H1 (cell line): ENCODE measurements at regions not wholly inside any gene's neighbourhood (a gene's known extent, or its start where the extent isn't known, plus 50 kb on each side); places are given as distances from the start of the nearest gene placed in this dataset.
A peak's percentile ranks its signal among the peaks of the same experiment; 100 is the strongest.

ENCODE experiments used
- CTCF ChIA-PET: fragments of 300-600 bp; sonication (Branson Sonifier 250); formaldehyde crosslinking; loops from one replicate; lab custom pipeline; 2021; ENCODE audit not compliant: partially characterized antibody; lab: Charles Lee
- POLR2A ChIA-PET: fragments of 300-600 bp; sonication (Branson Sonifier 250); formaldehyde crosslinking; loops from one replicate; lab custom pipeline; 2021; ENCODE audit warnings: inconsistent platforms; ENCODE audit not compliant: partially characterized antibody; lab: Charles Lee
- DNase-seq, 2 experiments: peaks; one replicate each; pipeline versions ENCODE4 v3.0.0 to v3.0.0-alpha.2; 2010 to 2022; ENCODE audit warnings: low spot score in 2 of 2, low read depth in 1 of 2, mixed read lengths in 1 of 2
- FAIRE-seq: peaks from 2 replicates; lab custom pipeline; 2011; peaks lifted over from hg19 to GRCh38; lab: Jason Lieb, UNC
- H2AFZ ChIP-seq: 2 replicates; pipeline ENCODE4 v1.8.1; 2012; ENCODE audit warnings: low read length, inconsistent platforms
- H2AK5ac ChIP-seq: 2 replicates; pipeline ENCODE4 v1.6.1; 2013; ENCODE audit warnings: low read depth, low read length
- H2BK120ac ChIP-seq: replicated peaks from 2 replicates; pipeline ENCODE3; 2013; ENCODE audit warnings: low read depth, low read length, inconsistent platforms
- H2BK12ac ChIP-seq: 2 replicates; pipeline ENCODE4 v1.6.1; 2013; ENCODE audit warnings: low read depth, low read length
- H2BK15ac ChIP-seq: 2 replicates; pipeline ENCODE4 v1.6.1; 2013; ENCODE audit warnings: low read length
- H2BK20ac ChIP-seq: 2 replicates; pipeline ENCODE4 v1.6.1; 2013; ENCODE audit warnings: low read length
- H2BK5ac ChIP-seq: 2 replicates; pipeline ENCODE4 v1.6.1; 2013; ENCODE audit warnings: low read depth, low read length
- H3K14ac ChIP-seq: 2 replicates; pipeline ENCODE4 v1.6.1; 2013; ENCODE audit warnings: inconsistent platforms; ENCODE audit not compliant: insufficient read length
- H3K18ac ChIP-seq: 2 replicates; pipeline ENCODE4 v1.6.1; 2013; ENCODE audit warnings: low read length; ENCODE audit errors: extremely low read depth
- H3K23ac ChIP-seq: 2 replicates; pipeline ENCODE4 v1.6.1; 2013; ENCODE audit warnings: inconsistent platforms; ENCODE audit not compliant: insufficient read length
- H3K23me2 ChIP-seq: 2 replicates; pipeline ENCODE4 v1.6.1; 2013; ENCODE audit warnings: low read depth, low read length
- H3K27ac ChIP-seq: 2 replicates; pipeline ENCODE4 v1.6.1; 2011; ENCODE audit warnings: low read depth, low read length, inconsistent platforms
- H3K27me3 ChIP-seq, 4 experiments: replicated peaks in 1 of 4; 1 replicate in 1 of 4; 2 replicates in 3 of 4; pipeline versions ENCODE4 v1.6.1 to v1.8.1; 2011 to 2013; ENCODE audit warnings: low read length in 3 of 4, mild to moderate bottlenecking in 3 of 4, inconsistent platforms in 2 of 4, mixed read lengths in 2 of 4, moderate library complexity in 1 of 4; ENCODE audit not compliant: control insufficient read depth in 3 of 4, insufficient read depth in 3 of 4; ENCODE audit errors: extremely low read depth in 1 of 4
- H3K36me3 ChIP-seq, 4 experiments: 2 replicates each; pipeline versions ENCODE4 v1.6.1 to v1.8.1; 2011 to 2013; ENCODE audit warnings: mild to moderate bottlenecking in 4 of 4, low read length in 3 of 4, moderate library complexity in 2 of 4, control low read depth in 1 of 4, inconsistent platforms in 1 of 4; ENCODE audit not compliant: insufficient read depth in 4 of 4, control insufficient read depth in 2 of 4
- H3K4ac ChIP-seq: replicated peaks from 2 replicates; pipeline ENCODE3; 2013; ENCODE audit warnings: low read length, low read depth, mixed read lengths, inconsistent platforms; ENCODE audit not compliant: insufficient read length
- H3K4me1 ChIP-seq, 4 experiments: replicated peaks in 1 of 4; 1 replicate in 1 of 4; 2 replicates in 3 of 4; pipeline versions ENCODE4 v1.6.1 to v1.8.1; 2011 to 2013; ENCODE audit warnings: low read length in 3 of 4, inconsistent platforms in 2 of 4, mixed read lengths in 1 of 4; ENCODE audit not compliant: insufficient read depth in 4 of 4, control insufficient read depth in 3 of 4
- H3K4me2 ChIP-seq, 2 experiments: 2 replicates each; pipeline versions ENCODE4 v1.6.1 to v1.8.1; 2011 to 2013; ENCODE audit warnings: low read depth in 2 of 2, low read length in 2 of 2, control low read depth in 1 of 2, inconsistent platforms in 1 of 2, mild to moderate bottlenecking in 1 of 2; ENCODE audit not compliant: insufficient read depth in 1 of 2
- H3K4me3 ChIP-seq, 4 experiments: fragments of 200-600, 300-600 bp in 1 of 4; sonication (generic), shearing (Covaris generic), sonication (Bioruptor Twin) in 1 of 4; 2 replicates each; pipeline versions ENCODE4 v1.5.1 to v1.8.1; 2011 to 2016; ENCODE audit warnings: low read length in 4 of 4, low read depth in 3 of 4, control low read depth in 2 of 4, inconsistent platforms in 2 of 4, mild to moderate bottlenecking in 2 of 4, mixed read lengths in 1 of 4, moderate library complexity in 1 of 4; ENCODE audit not compliant: insufficient read depth in 2 of 4; ENCODE audit errors: extremely low read depth in 1 of 4
- H3K56ac ChIP-seq: replicated peaks from 2 replicates; pipeline ENCODE3; 2013; ENCODE audit warnings: low read depth, mild to moderate bottlenecking, mixed read lengths, low read length, inconsistent platforms; ENCODE audit not compliant: insufficient read length
- H3K79me1 ChIP-seq: 2 replicates; pipeline ENCODE4 v1.6.1; 2013; ENCODE audit warnings: low read depth, low read length, control low read depth
- H3K79me2 ChIP-seq, 2 experiments: 2 replicates each; pipeline versions ENCODE4 v1.6.1 to v1.8.1; 2012 to 2013; ENCODE audit warnings: low read length in 2 of 2, mild to moderate bottlenecking in 2 of 2, inconsistent platforms in 1 of 2; ENCODE audit not compliant: insufficient read depth in 2 of 2, control insufficient read depth in 1 of 2
- H3K9ac ChIP-seq, 4 experiments: replicated peaks in 1 of 4; 1 replicate in 1 of 4; 2 replicates in 3 of 4; pipeline versions ENCODE4 v1.6.1 to v1.8.1; 2011 to 2013; ENCODE audit warnings: low read depth in 3 of 4, low read length in 3 of 4, control low read depth in 2 of 4, mild to moderate bottlenecking in 2 of 4, moderate library complexity in 2 of 4, inconsistent platforms in 1 of 4; ENCODE audit errors: extremely low read depth in 1 of 4
- H3K9me3 ChIP-seq, 2 experiments: 2 replicates each; pipeline versions ENCODE4 v1.6.1 to v1.8.1; 2012 to 2013; ENCODE audit warnings: mild to moderate bottlenecking in 2 of 2, moderate library complexity in 2 of 2, control low read depth in 1 of 2, inconsistent platforms in 1 of 2, low read depth in 1 of 2, low read length in 1 of 2, mixed read lengths in 1 of 2; ENCODE audit not compliant: insufficient read depth in 2 of 2
- H4K20me1 ChIP-seq, 2 experiments: replicated peaks in 1 of 2; 2 replicates each; pipeline versions ENCODE3 to v1.8.1; 2011 to 2013; ENCODE audit warnings: inconsistent platforms in 2 of 2, low read length in 2 of 2, mild to moderate bottlenecking in 1 of 2; ENCODE audit not compliant: insufficient read depth in 2 of 2, control insufficient read depth in 1 of 2
- H4K5ac ChIP-seq: 2 replicates; pipeline ENCODE4 v1.6.1; 2013; ENCODE audit warnings: low read length, low read depth, mixed read lengths, inconsistent platforms; ENCODE audit not compliant: insufficient read length
- H4K8ac ChIP-seq: 2 replicates; pipeline ENCODE4 v1.8.0; 2013; ENCODE audit warnings: mild to moderate bottlenecking, moderate library complexity, low read length, inconsistent platforms; ENCODE audit not compliant: insufficient read depth; ENCODE audit errors: extremely low read depth
- H4K91ac ChIP-seq: replicated peaks from 2 replicates; pipeline ENCODE3; 2013; ENCODE audit warnings: low read length, mixed read lengths, inconsistent platforms; ENCODE audit not compliant: insufficient read length
- CHD2 ChIP-seq: IDR thresholded peaks from 2 replicates; pipeline ENCODE4 v1.6.1; 2012; ENCODE audit warnings: low read length, improper control_type of control experiment
- EGR1 ChIP-seq: IDR thresholded peaks from 2 replicates; pipeline ENCODE4 v1.6.1; 2011; ENCODE audit warnings: low read depth, low read length, borderline replicate concordance
- KDM1A ChIP-seq: fragments of 200-600, 300-600 bp; sonication (generic); IDR thresholded peaks from 2 replicates; pipeline ENCODE4 v1.7.1; 2016; ENCODE audit warnings: mild to moderate bottlenecking, low read length, borderline replicate concordance
- KDM5A ChIP-seq: fragments of 200-600 bp; IDR thresholded peaks from 2 replicates; pipeline ENCODE4 v1.7.1; 2012; ENCODE audit warnings: mild to moderate bottlenecking, low read length, inconsistent platforms, mixed read lengths
- NANOG ChIP-seq: IDR thresholded peaks from 2 replicates; pipeline ENCODE4 v1.6.1; 2011; ENCODE audit warnings: low read length, low read depth, mild to moderate bottlenecking, inconsistent platforms; ENCODE audit not compliant: insufficient read depth, poor library complexity, severe bottlenecking
- PHF8 ChIP-seq: fragments of 200-600 bp; sonication (generic); conservative IDR thresholded peaks from 2 replicates; pipeline ENCODE4 v1.7.1; 2012; ENCODE audit warnings: low read depth, mild to moderate bottlenecking, inconsistent platforms, low read length, moderate library complexity
- RAD21 ChIP-seq, 2 experiments: IDR thresholded peaks in 1 of 2; conservative IDR thresholded peaks in 1 of 2; 2 replicates each; pipeline ENCODE4 v1.6.1; 2011; ENCODE audit warnings: low read depth in 2 of 2, low read length in 2 of 2, improper control_type of control experiment in 1 of 2, inconsistent platforms in 1 of 2, mild to moderate bottlenecking in 1 of 2, moderate library complexity in 1 of 2
- SP4 ChIP-seq: IDR thresholded peaks from 2 replicates; pipeline ENCODE4 v1.6.1; 2012; ENCODE audit warnings: low read length, inconsistent platforms
- SUZ12 ChIP-seq: fragments of 200-600 bp; sonication (generic); IDR thresholded peaks from 2 replicates; pipeline ENCODE4 v1.6.1; 2012; ENCODE audit warnings: mild to moderate bottlenecking, inconsistent platforms, low read length, moderate library complexity, mixed read lengths
- TAF1 ChIP-seq: IDR thresholded peaks from 2 replicates; pipeline ENCODE4 v1.6.1; 2011; ENCODE audit warnings: mild to moderate bottlenecking, low read depth, low read length
- TCF12 ChIP-seq: IDR thresholded peaks from 2 replicates; pipeline ENCODE4 v1.6.1; 2011; ENCODE audit warnings: low read depth, mild to moderate bottlenecking, low read length
- TEAD4 ChIP-seq: IDR thresholded peaks from 2 replicates; pipeline ENCODE4 v1.6.1; 2012; ENCODE audit warnings: low read depth, low read length, inconsistent platforms, mixed read lengths
- WGBS, 2 experiments: shearing (Covaris generic) in 1 of 2; methylation state at CpG; one replicate each; pipeline versions ENCODE4 v1.1.6 to v1.1.7; 2013 to 2015; ENCODE audit warnings: low lambda C conversion rate in 2 of 2, mixed read lengths in 2 of 2, inconsistent platforms in 1 of 2, low coverage in 1 of 2, missing lambda C conversion rate in 1 of 2; ENCODE audit not compliant: insufficient replicate concordance in 2 of 2, insufficient coverage in 1 of 2, insufficient read length in 1 of 2; ENCODE audit errors: extremely low coverage in 1 of 2, missing lambda C conversion rate in 1 of 2; 5-methylcytosine and 5-hydroxymethylcytosine counted together
- TF ChIP-seq, protein P1 (sequence below): IDR thresholded peaks from 2 replicates; pipeline ENCODE4 v1.6.1; 2012; ENCODE audit warnings: inconsistent platforms

DNA sequence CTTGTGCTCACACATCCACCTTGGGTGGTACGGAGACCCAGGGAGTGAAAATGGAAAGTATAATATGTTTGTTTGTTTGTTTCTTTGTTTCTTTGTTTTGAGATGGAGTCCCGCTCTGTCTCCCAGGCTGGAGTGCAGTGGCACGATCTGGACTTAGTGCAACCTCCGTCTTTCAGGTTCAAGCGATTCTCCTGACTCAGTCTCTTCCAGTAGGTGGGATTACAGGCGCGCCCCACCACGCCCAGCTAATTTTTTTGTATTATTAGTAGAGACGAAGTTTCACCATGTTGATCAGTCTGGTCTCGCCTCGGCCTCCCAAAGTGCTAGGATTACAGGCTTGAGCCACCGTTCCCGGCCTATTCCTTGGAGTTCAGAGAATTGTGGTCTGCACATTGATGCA, 115.4 kb downstream of the TRIM27 start:
- Histone ChIP-seq H4K5ac (no peak overlapping the region), H4K91ac (no peak overlapping the region), H3K27ac (no peak overlapping the region), H3K4me2 (peak overlapping the region; percentile 57 to 63), H3K18ac (no peak overlapping the region), H2BK12ac (no peak overlapping the region), H4K8ac (no peak overlapping the region), H2BK20ac (no peak overlapping the region), H3K4me1 (peaks cover 3 to 15% (median 5%) of the 10 kb centered on the region in 4 experiments; a peak in 4 of 7 replicates), H2AFZ (no peak overlapping the region), H3K56ac (no peak overlapping the region), H3K14ac (no peak overlapping the region), H2AK5ac (no peak overlapping the region), H3K27me3 (peaks cover 30 to 68% (median 58%) of the 10 kb centered on the region in 4 experiments), H2BK5ac (no peak overlapping the region), H3K9me3 (no peaks in the 10 kb centered on the region), H3K23ac (no peak overlapping the region), H2BK15ac (no peak overlapping the region), H3K79me1 (no peaks in the 10 kb centered on the region), H3K4me3 (peak overlapping the region; percentile 4 to 59 (median 32); a peak in 5 of 8 replicates), H3K4ac (no peak overlapping the region), H3K36me3 (no peaks in the 10 kb centered on the region), H3K9ac (no peak overlapping the region), H4K20me1 (peaks cover 2 to 6% of the 10 kb centered on the region in 2 experiments), H2BK120ac (no peak overlapping the region), H3K79me2 (no peaks in the 10 kb centered on the region), H3K23me2 (peaks cover 9% of the 10 kb centered on the region)
- CTCF ChIA-PET = interaction anchor here (0.6 to 1.0 kb wide), 2 partner anchors 80 to 99 kb away, joined by 3 read pairs; no protein-coding TSS in a partner anchor
- no peak for FAIRE-seq
- WGBS, 2 experiments = 46% methylated on average over 13 of the region's 13 CpGs; no CpG with 5 or more reads in 1 of the 2 experiments
- POLR2A ChIA-PET = interaction anchor here (0.6 kb wide), 1 partner anchor 801 kb away, joined by 3 read pairs; no protein-coding TSS in a partner anchor
- DNase-seq = no peak
- TF ChIP-seq, protein P1, sequence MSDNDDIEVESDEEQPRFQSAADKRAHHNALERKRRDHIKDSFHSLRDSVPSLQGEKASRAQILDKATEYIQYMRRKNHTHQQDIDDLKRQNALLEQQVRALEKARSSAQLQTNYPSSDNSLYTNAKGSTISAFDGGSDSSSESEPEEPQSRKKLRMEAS = no peak
- TF ChIP-seq SUZ12 (no peak), TAF1 (no peak), TCF12 (no peak), SP4 (no peak), NANOG (no peak), EGR1 (no peak), KDM5A (no peak), KDM1A (no peak), RAD21 (IDR thresholded peaks at IDR 0.05 in 1 of 2, conservative IDR thresholded peaks at IDR 0.05 in 1 of 2; ENCODE audit: low read depth in 2 of 2, low read length in 2 of 2) (no peak), TEAD4 (no peak), PHF8 (no peak), CHD2 (no peak)
